Suprapubic skin (tissue), 4 donors: ENCODE measurements at regions not wholly inside any gene's neighbourhood (a gene's known extent, or its start where the extent isn't known, plus 50 kb on each side); places are given as distances from the start of the nearest gene placed in this dataset.

Experiments used
- CTCF ChIP-seq, 2 donors: fragments of 200-600 bp in 1 of 2; fragments of 450-650 bp in 1 of 2; sonication (generic) in 1 of 2; IDR thresholded peaks; one replicate each; pipeline ENCODE4 v1.5.1; 2016 to 2019; ENCODE audit warnings: antibody characterized with exemption in 2 of 2, mild to moderate bottlenecking in 1 of 2, moderate library complexity in 1 of 2
- EP300 ChIP-seq: sonication (generic); formaldehyde crosslinking; IDR thresholded peaks from one replicate; pipeline ENCODE4 v1.6.1; 2017; ENCODE audit warnings: antibody characterized with exemption
- POLR2A ChIP-seq, 2 donors: fragments of 450-650 bp; IDR thresholded peaks; one replicate each; pipeline ENCODE4 v1.6.1; 2017; ENCODE audit warnings: antibody characterized with exemption in 2 of 2, mild to moderate bottlenecking in 2 of 2, moderate library complexity in 2 of 2
- POLR2AphosphoS5 ChIP-seq, 3 donors: sonication (generic); formaldehyde crosslinking; IDR thresholded peaks; one replicate each; pipeline ENCODE4 v1.6.1; 2017; ENCODE audit warnings: antibody characterized with exemption in 3 of 3

GRCh38 chr13:53272873-53273272 is 244.3 kb downstream of the OLFM4 start:
- TF ChIP-seq EP300 (no peak), CTCF (IDR thresholded peaks at IDR 0.05) (no peak), POLR2A (IDR thresholded peaks at IDR 0.05) (no peak), POLR2AphosphoS5 (IDR thresholded peaks at IDR 0.05) (no peak)
